Tibial nerve (tissue), 4 donors: ENCODE measurements at regions not wholly inside any gene's neighbourhood (a gene's known extent, or its start where the extent isn't known, plus 50 kb on each side); places are given as distances from the start of the nearest gene placed in this dataset. TPM values are rescaled to one million over a fixed set of nuclear protein-coding genes. Genes with fewer than 3 reads are reported as not detected.

Experiments
- DNase-seq, 2 donors: peaks; one replicate each; pipeline ENCODE4 v3.0.0-alpha.2; 2019; ENCODE audit warnings: low spot score in 2 of 2
- H3K27ac ChIP-seq, 4 donors: fragments of 200-600 bp; sonication (generic) in 3 of 4; one replicate each; pipeline ENCODE4 v1.5.1; 2017 to 2019; ENCODE audit warnings: mild to moderate bottlenecking in 1 of 4
- H3K27me3 ChIP-seq, 2 donors: fragments of 200-600 bp; sonication (generic) in 1 of 2; one replicate each; pipeline versions ENCODE4 v1.5.1 to v1.6.0; 2017 to 2019
- H3K36me3 ChIP-seq, 3 donors: fragments of 200-600 bp; sonication (generic); one replicate each; pipeline ENCODE4 v1.5.1; 2018 to 2019
- H3K4me1 ChIP-seq, 4 donors: fragments of 200-600 bp; sonication (generic) in 3 of 4; one replicate each; pipeline ENCODE4 v1.5.1; 2017 to 2019
- H3K4me3 ChIP-seq, 4 donors: fragments of 200-600 bp; sonication (generic) in 3 of 4; one replicate each; pipeline ENCODE4 v1.5.1; 2017 to 2019; ENCODE audit warnings: mild to moderate bottlenecking in 1 of 4, moderate library complexity in 1 of 4
- H3K9me3 ChIP-seq, 4 donors: fragments of 200-600 bp; sonication (generic) in 3 of 4; one replicate each; pipeline ENCODE4 v1.5.1; 2017 to 2019
- CTCF ChIP-seq, 5 experiments: fragments of 200-600 bp in 3 of 5; fragments of 450-650 bp in 2 of 5; sonication (generic) in 3 of 5; IDR thresholded peaks; one replicate each; pipeline ENCODE4 v1.5.1; 2016 to 2019; ENCODE audit warnings: antibody characterized with exemption in 5 of 5, mild to moderate bottlenecking in 3 of 5, moderate library complexity in 2 of 5
- EP300 ChIP-seq, 2 donors: sonication (generic); formaldehyde crosslinking; IDR thresholded peaks; one replicate each; pipeline ENCODE4 v1.6.1; 2017; ENCODE audit warnings: antibody characterized with exemption in 2 of 2, mild to moderate bottlenecking in 1 of 2
- POLR2A ChIP-seq, 2 donors: fragments of 450-650 bp; IDR thresholded peaks; one replicate each; pipeline ENCODE4 v1.6.1; 2017; ENCODE audit warnings: antibody characterized with exemption in 2 of 2, mild to moderate bottlenecking in 2 of 2, moderate library complexity in 2 of 2
- WGBS, 2 donors: methylation state at CpG; one replicate each; pipeline ENCODE4 v1.1.5; 2018; 5-methylcytosine and 5-hydroxymethylcytosine counted together
- small RNA-seq: library from RNA; depleted of rRNA; stranded (forward); fragments of <200 nt; gene quantifications from one replicate; pipeline ENCODE3, GENCODE V24; 2016

DNA sequence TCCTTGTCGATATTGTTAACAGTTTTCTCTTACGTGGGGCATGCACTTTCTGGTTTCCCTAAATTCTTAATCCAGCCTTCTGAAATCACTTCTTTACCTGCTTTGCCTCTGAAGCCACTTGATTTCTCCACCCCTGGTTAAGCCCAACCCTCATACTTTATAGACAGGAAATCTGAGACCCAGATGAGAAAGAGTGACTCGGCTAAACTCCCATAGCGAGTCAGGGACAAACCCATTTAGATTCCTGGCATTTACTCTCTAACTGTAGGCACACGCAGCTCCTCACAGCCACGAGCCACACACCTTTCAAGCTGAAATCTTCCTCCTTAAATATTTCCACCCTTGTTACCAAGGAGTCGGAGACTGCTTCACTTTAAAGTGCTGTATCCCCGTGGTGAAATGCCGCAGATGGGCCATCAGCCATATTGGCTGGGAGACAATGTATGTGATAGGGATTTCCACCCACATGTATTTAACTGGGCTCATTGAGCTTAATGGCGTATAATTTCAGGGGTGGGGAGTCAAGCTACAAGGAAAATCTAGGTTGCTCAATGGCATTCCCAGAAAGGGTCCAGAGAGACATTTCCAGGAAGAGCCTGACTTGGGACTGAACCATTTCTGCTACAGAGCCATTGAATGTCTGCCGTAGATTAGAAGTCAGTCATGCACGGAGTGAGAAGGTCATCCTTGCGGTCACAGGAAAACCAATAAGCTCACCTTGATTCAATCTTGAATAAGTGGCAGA lies 49.9 kb upstream of the GRK3 start:
- Histone ChIP-seq H3K27me3 (no peaks in the 10 kb centered on the region), H3K4me1 (no peaks in the 10 kb centered on the region), H3K9me3 (no peaks in the 10 kb centered on the region), H3K4me3 (no peak overlapping the region), H3K36me3 (peaks cover 0 to 13% (median 0%) of the 10 kb centered on the region in 3 donors), H3K27ac (no peak overlapping the region)
- DNase-seq, result no peak
- 85 to 86% methylated on average over 13 of the region's 13 CpGs for WGBS, 2 donors
- TF ChIP-seq CTCF (IDR thresholded peaks at IDR 0.05) (no peak), EP300 (IDR thresholded peaks at IDR 0.05) (no peak), POLR2A (IDR thresholded peaks at IDR 0.05) (no peak)

Small RNA genes in the stretch of these regions (small RNA-seq; reads per million reads assigned to genes)
- not detected for gene IGLL3P
- not detected for gene MIR6817
